HCT116 (cell line): ENCODE measurements at regions not wholly inside any gene's neighbourhood (a gene's known extent, or its start where the extent isn't known, plus 50 kb on each side); places are given as distances from the start of the nearest gene placed in this dataset.
"Not testable (repeated sequence)": the region's sequence is repeated elsewhere in the genome, so short reads cannot be mapped to it uniquely, and the experiment has no call there.

ENCODE experiments used
- POLR2A ChIP-seq: IDR thresholded peaks from 2 replicates; pipeline ENCODE4 v1.7.0; 2011; ENCODE audit warnings: borderline replicate concordance; ENCODE audit not compliant: insufficient read depth, insufficient read length; ENCODE audit errors: extremely low read depth
- POLR2AphosphoS5 ChIP-seq: IDR thresholded peaks from 2 replicates; pipeline ENCODE4 v1.6.1; 2011; ENCODE audit warnings: mild to moderate bottlenecking, low read depth, low read length, moderate library complexity
- ZFX ChIP-seq: fragments of 450-650 bp; IDR thresholded peaks from 2 replicates; pipeline ENCODE4 v1.6.1; 2017
- ZNF274 ChIP-seq: fragments of 200-500 bp; sonication (Bioruptor generic); IDR thresholded peaks from 2 replicates; pipeline ENCODE4 v1.6.1; 2014; ENCODE audit warnings: mild to moderate bottlenecking, low read depth, low read length, inconsistent platforms
- TF ChIP-seq, protein P1 (sequence below), 3 experiments: fragments of 200-600 bp in 1 of 3; sonication (generic) in 1 of 3; IDR thresholded peaks in 2 of 3; conservative IDR thresholded peaks in 1 of 3; 2 replicates each; pipeline ENCODE4 v1.5.1; 2012 to 2017; ENCODE audit warnings: low read depth in 2 of 3, low read length in 2 of 3, antibody characterized with exemption in 1 of 3, borderline replicate concordance in 1 of 3, control low read depth in 1 of 3, mild to moderate bottlenecking in 1 of 3, mixed read lengths in 1 of 3, mixed run types in 1 of 3, moderate library complexity in 1 of 3; ENCODE audit not compliant: insufficient read depth in 1 of 3
- TF ChIP-seq, protein P2 (sequence below): IDR thresholded peaks from 2 replicates; pipeline ENCODE4 v1.6.1; 2012

DNA sequence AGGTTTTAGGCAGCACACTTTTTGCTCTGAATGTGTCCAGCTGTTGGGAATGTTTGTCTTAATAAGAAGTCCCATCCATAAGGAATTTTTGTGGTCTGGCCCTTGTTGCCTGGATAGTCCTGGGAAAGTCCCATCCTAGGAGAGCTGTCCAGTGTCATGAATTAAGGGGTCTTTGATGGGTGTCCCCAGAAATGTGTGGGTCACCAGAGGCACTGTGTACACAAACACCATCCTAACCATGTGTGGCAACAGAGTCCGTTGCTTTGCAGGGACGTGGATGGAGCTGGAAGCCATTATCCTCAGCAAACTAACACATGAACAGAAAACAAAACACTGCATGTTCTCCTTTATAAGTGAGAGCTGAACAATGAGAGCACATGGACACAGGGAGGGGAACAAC is 111.9 kb downstream of the KCNJ12 start:
- not testable (repeated sequence) for TF ChIP-seq POLR2A, ZNF274, ZFX, POLR2AphosphoS5
- TF ChIP-seq, protein P1, sequence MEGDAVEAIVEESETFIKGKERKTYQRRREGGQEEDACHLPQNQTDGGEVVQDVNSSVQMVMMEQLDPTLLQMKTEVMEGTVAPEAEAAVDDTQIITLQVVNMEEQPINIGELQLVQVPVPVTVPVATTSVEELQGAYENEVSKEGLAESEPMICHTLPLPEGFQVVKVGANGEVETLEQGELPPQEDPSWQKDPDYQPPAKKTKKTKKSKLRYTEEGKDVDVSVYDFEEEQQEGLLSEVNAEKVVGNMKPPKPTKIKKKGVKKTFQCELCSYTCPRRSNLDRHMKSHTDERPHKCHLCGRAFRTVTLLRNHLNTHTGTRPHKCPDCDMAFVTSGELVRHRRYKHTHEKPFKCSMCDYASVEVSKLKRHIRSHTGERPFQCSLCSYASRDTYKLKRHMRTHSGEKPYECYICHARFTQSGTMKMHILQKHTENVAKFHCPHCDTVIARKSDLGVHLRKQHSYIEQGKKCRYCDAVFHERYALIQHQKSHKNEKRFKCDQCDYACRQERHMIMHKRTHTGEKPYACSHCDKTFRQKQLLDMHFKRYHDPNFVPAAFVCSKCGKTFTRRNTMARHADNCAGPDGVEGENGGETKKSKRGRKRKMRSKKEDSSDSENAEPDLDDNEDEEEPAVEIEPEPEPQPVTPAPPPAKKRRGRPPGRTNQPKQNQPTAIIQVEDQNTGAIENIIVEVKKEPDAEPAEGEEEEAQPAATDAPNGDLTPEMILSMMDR (IDR thresholded peaks at IDR 0.05 in 2 of 3, conservative IDR thresholded peaks at IDR 0.05 in 1 of 3; ENCODE audit: borderline replicate concordance in 1 of 3, insufficient read depth in 1 of 3, low read depth in 2 of 3, low read length in 2 of 3), result not testable (repeated sequence)
- TF ChIP-seq, protein P2, sequence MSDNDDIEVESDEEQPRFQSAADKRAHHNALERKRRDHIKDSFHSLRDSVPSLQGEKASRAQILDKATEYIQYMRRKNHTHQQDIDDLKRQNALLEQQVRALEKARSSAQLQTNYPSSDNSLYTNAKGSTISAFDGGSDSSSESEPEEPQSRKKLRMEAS, result not testable (repeated sequence)
